Calu3 (cell line): ENCODE measurements at regions not wholly inside any gene's neighbourhood (a gene's known extent, or its start where the extent isn't known, plus 50 kb on each side); places are given as distances from the start of the nearest gene placed in this dataset.

Experiments used
- BruUV-seq: library from RNA; stranded (reverse); fragments of 400-500 nt; replicated peaks from 2 replicates; lab custom pipeline; 2021; lab: Mats Ljungman, UMichigan
- CTCF ChIA-PET: fragments of 300-600 bp; sonication (Branson Sonifier 250); formaldehyde crosslinking; loops from one replicate; lab custom pipeline; 2022; ENCODE audit warnings: antibody characterized with exemption; lab: Charles Lee
- DNase-seq: peaks from one replicate; pipeline ENCODE4 v3.0.0; 2022
- H3K27ac Mint-ChIP-seq: one replicate; pipeline ENCODE4 v1.8.0; 2022; ENCODE audit warnings: mixed read lengths; ENCODE audit not compliant: unreplicated experiment
- H3K27me3 Mint-ChIP-seq: one replicate; pipeline ENCODE4 v1.8.0; 2022; ENCODE audit warnings: mixed read lengths; ENCODE audit not compliant: unreplicated experiment
- H3K36me3 Mint-ChIP-seq: one replicate; pipeline ENCODE4 v1.8.0; 2022; ENCODE audit warnings: mild to moderate bottlenecking, moderate library complexity, mixed read lengths; ENCODE audit not compliant: insufficient read depth, unreplicated experiment
- H3K4me1 Mint-ChIP-seq: one replicate; pipeline ENCODE4 v1.8.0; 2022; ENCODE audit warnings: mild to moderate bottlenecking, low read depth, mixed read lengths; ENCODE audit not compliant: unreplicated experiment
- H3K4me3 Mint-ChIP-seq: one replicate; pipeline ENCODE4 v1.8.0; 2022; ENCODE audit warnings: mild to moderate bottlenecking, low read depth, moderate library complexity, mixed read lengths; ENCODE audit not compliant: unreplicated experiment
- H3K9me3 Mint-ChIP-seq: one replicate; pipeline ENCODE4 v1.8.0; 2022; ENCODE audit warnings: low read depth, mixed read lengths; ENCODE audit not compliant: unreplicated experiment
- intact Hi-C: fragments of 100-400 bp; cut with micrococcal nuclease; formaldehyde crosslinking; loops from one replicate; pipeline ENCODE4 v1.10.0; 2022; ENCODE audit not compliant: unreplicated experiment
- TF ChIP-seq, protein P1 (sequence below): fragments of 200-600 bp; IDR thresholded peaks from one replicate; pipeline ENCODE4 v1.8.0; 2022; ENCODE audit warnings: antibody characterized with exemption; ENCODE audit not compliant: unreplicated experiment

DNA sequence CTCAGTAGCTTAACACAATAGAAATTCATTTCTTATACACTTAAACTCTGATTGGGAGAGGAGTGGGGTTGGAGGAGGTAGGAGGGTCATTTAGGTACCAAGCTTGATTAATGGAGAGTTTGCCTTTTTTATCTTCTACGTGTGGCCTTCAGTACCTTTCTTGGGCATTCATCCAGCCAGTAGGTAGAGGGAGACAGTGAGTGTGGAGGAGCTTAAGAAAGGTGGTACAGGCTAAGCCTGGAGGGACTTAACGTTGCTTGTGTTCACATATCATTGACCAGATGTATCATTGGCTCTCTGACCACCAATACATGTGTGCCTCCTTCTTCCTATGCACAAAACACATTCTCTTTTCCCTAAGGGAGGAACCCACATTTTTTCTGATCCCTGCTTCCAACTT lies 232.9 kb upstream of the CRY1 start:
- CTCF ChIA-PET, result interaction anchor here (0.5 to 2.0 kb wide), 2 partner anchors 15 to 322 kb away, joined by 5 read pairs; no protein-coding TSS in a partner anchor
- BruUV-seq, result no TSS peak
- DNase-seq, result no peak
- peaks cover 18% of the 10 kb centered on the region for H3K4me1 Mint-ChIP-seq
- peaks cover 45% of the 10 kb centered on the region for H3K27me3 Mint-ChIP-seq
- H3K36me3 Mint-ChIP-seq, result no peaks in the 10 kb centered on the region
- intact Hi-C loops, result no loop called here
- no peak overlapping the region for H3K27ac Mint-ChIP-seq
- TF ChIP-seq, protein P1, sequence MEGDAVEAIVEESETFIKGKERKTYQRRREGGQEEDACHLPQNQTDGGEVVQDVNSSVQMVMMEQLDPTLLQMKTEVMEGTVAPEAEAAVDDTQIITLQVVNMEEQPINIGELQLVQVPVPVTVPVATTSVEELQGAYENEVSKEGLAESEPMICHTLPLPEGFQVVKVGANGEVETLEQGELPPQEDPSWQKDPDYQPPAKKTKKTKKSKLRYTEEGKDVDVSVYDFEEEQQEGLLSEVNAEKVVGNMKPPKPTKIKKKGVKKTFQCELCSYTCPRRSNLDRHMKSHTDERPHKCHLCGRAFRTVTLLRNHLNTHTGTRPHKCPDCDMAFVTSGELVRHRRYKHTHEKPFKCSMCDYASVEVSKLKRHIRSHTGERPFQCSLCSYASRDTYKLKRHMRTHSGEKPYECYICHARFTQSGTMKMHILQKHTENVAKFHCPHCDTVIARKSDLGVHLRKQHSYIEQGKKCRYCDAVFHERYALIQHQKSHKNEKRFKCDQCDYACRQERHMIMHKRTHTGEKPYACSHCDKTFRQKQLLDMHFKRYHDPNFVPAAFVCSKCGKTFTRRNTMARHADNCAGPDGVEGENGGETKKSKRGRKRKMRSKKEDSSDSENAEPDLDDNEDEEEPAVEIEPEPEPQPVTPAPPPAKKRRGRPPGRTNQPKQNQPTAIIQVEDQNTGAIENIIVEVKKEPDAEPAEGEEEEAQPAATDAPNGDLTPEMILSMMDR, result no peak
- no peaks in the 10 kb centered on the region for H3K9me3 Mint-ChIP-seq
- H3K4me3 Mint-ChIP-seq, result no peak overlapping the region

GRCh38 chr12:107327651-107328182 lies 234.4 kb upstream of the CRY1 start:
- CTCF ChIA-PET, result interaction anchor here (0.7 to 2.0 kb wide), 2 partner anchors 13 to 52 kb away, joined by 3 to 5 read pairs; no protein-coding TSS in a partner anchor
- Mint-ChIP-seq H3K36me3 (no peaks in the 10 kb centered on the region), H3K4me1 (peaks cover 16% of the 10 kb centered on the region), H3K9me3 (no peaks in the 10 kb centered on the region), H3K4me3 (no peak overlapping the region), H3K27me3 (peaks cover 42% of the 10 kb centered on the region), H3K27ac (peak overlapping the region; percentile 11)
- intact Hi-C loops, result no loop called here
- DNase-seq, result no peak
- no TSS peak for BruUV-seq
- TF ChIP-seq, protein P1, result no peak

GRCh38 chr12:107328442-107329133 lies 235.2 kb upstream of the CRY1 start:
- intact Hi-C loops, result no loop called here
- BruUV-seq, result no TSS peak
- Mint-ChIP-seq H3K27ac (no peak overlapping the region), H3K4me1 (peaks cover 16% of the 10 kb centered on the region), H3K36me3 (no peaks in the 10 kb centered on the region), H3K9me3 (no peaks in the 10 kb centered on the region), H3K27me3 (peaks cover 42% of the 10 kb centered on the region), H3K4me3 (no peak overlapping the region)
- CTCF ChIA-PET, result interaction anchor here (0.6 kb wide), 1 partner anchor 196 kb away, joined by 3 read pairs; no protein-coding TSS in a partner anchor
- DNase-seq, result peak; percentile 39
- TF ChIP-seq, protein P1, result no peak

- Mint-ChIP-seq H3K27me3 (peaks cover 47% of the 10 kb centered on the region), H3K36me3 (no peaks in the 10 kb centered on the region), H3K9me3 (no peaks in the 10 kb centered on the region), H3K4me3 (no peak overlapping the region), H3K27ac (no peak overlapping the region), H3K4me1 (peaks cover 16% of the 10 kb centered on the region)
- no TSS peak for BruUV-seq
- intact Hi-C loops, result no loop called here
- DNase-seq, result no peak
- TF ChIP-seq, protein P1, result no peak
- CTCF ChIA-PET, result no interaction called here
Measured at GRCh38 chr12:107329569-107330324, 236.4 kb upstream of the CRY1 start.
